GM23338 (cell line): ENCODE measurements at regions not wholly inside any gene's neighbourhood (a gene's known extent, or its start where the extent isn't known, plus 50 kb on each side); places are given as distances from the start of the nearest gene placed in this dataset.

Experiments
- ATAC-seq: fragments of 200-7000 bp; cut with Tn5 transposase; 3 replicates; pipeline ENCODE4 v1.9.1; 2020
- DNase-seq: peaks from one replicate; pipeline ENCODE4 v3.0.0-alpha.2; 2015; ENCODE audit warnings: low spot score
- H2AFZ ChIP-seq: fragments of 200-600 bp; sonication (generic); 2 replicates; pipeline ENCODE4 v1.8.0; 2016; ENCODE audit warnings: antibody characterized with exemption, mild to moderate bottlenecking, moderate library complexity
- H3F3A ChIP-seq: fragments of 200-600 bp; sonication (generic); replicated peaks from 2 replicates; pipeline ENCODE4 v1.8.0; 2017; ENCODE audit warnings: antibody characterized with exemption, mixed run types, low read depth
- H3K27ac ChIP-seq: fragments of 200-600 bp; sonication (generic); 2 replicates; pipeline ENCODE4 v1.6.1; 2016; ENCODE audit warnings: low read depth
- H3K27me3 ChIP-seq: fragments of 200-600 bp; sonication (generic); 2 replicates; pipeline ENCODE4 v1.8.0; 2016; ENCODE audit warnings: mild to moderate bottlenecking, mixed run types, moderate library complexity; ENCODE audit not compliant: insufficient read depth
- H3K36me3 ChIP-seq: fragments of 200-600 bp; sonication (generic); 2 replicates; pipeline ENCODE4 v1.8.0; 2016; ENCODE audit warnings: mild to moderate bottlenecking; ENCODE audit not compliant: insufficient read depth
- H3K4me1 ChIP-seq: fragments of 200-600 bp; sonication (generic); 2 replicates; pipeline ENCODE4 v1.8.0; 2016; ENCODE audit warnings: mild to moderate bottlenecking, moderate library complexity; ENCODE audit not compliant: insufficient read depth
- H3K4me2 ChIP-seq: fragments of 200-600 bp; sonication (generic); 2 replicates; pipeline ENCODE4 v1.7.1; 2017; ENCODE audit warnings: mixed run types
- H3K4me3 ChIP-seq: fragments of 200-600 bp; sonication (generic); 2 replicates; pipeline ENCODE4 v1.6.1; 2016; ENCODE audit warnings: mixed run types
- H3K79me2 ChIP-seq: fragments of 200-600 bp; sonication (generic); replicated peaks from 2 replicates; pipeline ENCODE4 v1.8.0; 2017; ENCODE audit warnings: mild to moderate bottlenecking; ENCODE audit not compliant: insufficient read depth
- H3K9me2 ChIP-seq: fragments of 200-600 bp; sonication (generic); 2 replicates; pipeline ENCODE4 v1.8.0; 2017; ENCODE audit not compliant: insufficient read depth
- H4K20me1 ChIP-seq: fragments of 200-600 bp; sonication (generic); replicated peaks from 2 replicates; pipeline ENCODE4 v1.8.0; 2017; ENCODE audit warnings: mild to moderate bottlenecking; ENCODE audit not compliant: insufficient read depth
- H3K27ac Mint-ChIP-seq: 2 replicates; pipeline ENCODE4 v1.8.0; 2020; ENCODE audit warnings: inconsistent platforms, mild to moderate bottlenecking, moderate library complexity, mixed read lengths
- H3K27me3 Mint-ChIP-seq: 3 replicates; pipeline ENCODE4 v1.8.0; 2022; ENCODE audit warnings: low read depth, mild to moderate bottlenecking, moderate library complexity, mixed read lengths, inconsistent platforms; ENCODE audit not compliant: insufficient read depth, poor library complexity
- H3K36me3 Mint-ChIP-seq: 3 replicates; pipeline ENCODE4 v1.8.0; 2021; ENCODE audit warnings: low read depth, mild to moderate bottlenecking, inconsistent platforms, moderate library complexity, mixed read lengths
- H3K4me1 Mint-ChIP-seq: 3 replicates; pipeline ENCODE4 v1.8.0; 2020; ENCODE audit warnings: mild to moderate bottlenecking, inconsistent platforms, mixed read lengths
- H3K4me3 Mint-ChIP-seq: 3 replicates; pipeline ENCODE4 v1.8.0; 2021; ENCODE audit warnings: moderate library complexity, mild to moderate bottlenecking, inconsistent platforms, mixed read lengths
- H3K9me3 Mint-ChIP-seq: 3 replicates; pipeline ENCODE4 v1.8.0; 2020; ENCODE audit warnings: moderate library complexity, mild to moderate bottlenecking, inconsistent platforms, mixed read lengths
- EZH2phosphoT487 ChIP-seq: fragments of 200-600 bp; sonication (generic); IDR thresholded peaks from one replicate; pipeline ENCODE4 v1.8.1; 2018; ENCODE audit warnings: antibody characterized with exemption; ENCODE audit not compliant: unreplicated experiment
- NANOG ChIP-seq: IDR thresholded peaks from 2 replicates; pipeline ENCODE4 v1.6.1; 2016; ENCODE audit warnings: antibody characterized with exemption, borderline replicate concordance
- POLR2AphosphoS5 ChIP-seq: IDR thresholded peaks from 2 replicates; pipeline ENCODE4 v1.6.1; 2016; ENCODE audit warnings: antibody characterized with exemption, low read depth
- REST ChIP-seq: IDR thresholded peaks from one replicate; pipeline ENCODE4 v1.6.1; 2018; ENCODE audit warnings: antibody characterized with exemption; ENCODE audit not compliant: unreplicated experiment
- STAT1 ChIP-seq: IDR thresholded peaks from one replicate; pipeline ENCODE4 v1.6.1; 2016; ENCODE audit warnings: antibody characterized with exemption; ENCODE audit not compliant: unreplicated experiment
- ZNF114 ChIP-seq: fragments of 250-450 bp; sonication (Bioruptor Pico); IDR thresholded peaks from 2 replicates; pipeline ENCODE4 v1.5.0; 2020; ENCODE audit warnings: mild to moderate bottlenecking, moderate library complexity
- ZNF462 ChIP-seq: fragments of 250-450 bp; sonication (Bioruptor Pico); IDR thresholded peaks from 2 replicates; pipeline ENCODE4 v1.5.0; 2020; ENCODE audit warnings: mild to moderate bottlenecking, moderate library complexity

- no peak for TF ChIP-seq ZNF462 (CRISPR knock-in tag)
- no peak for TF ChIP-seq REST
- TF ChIP-seq ZNF114 (CRISPR knock-in tag), result no peak
- no peak for TF ChIP-seq EZH2phosphoT487
- TF ChIP-seq STAT1, result no peak
Measured at GRCh38 chr5:68046445-68046844, 169.1 kb upstream of the PIK3R1 start (continued).

GRCh38 chr5:68041293-68041692 lies 174.3 kb upstream of the PIK3R1 start:
- Mint-ChIP-seq H3K9me3 (peaks cover 5% of the 10 kb centered on the region), H3K27me3 (no peaks in the 10 kb centered on the region), H3K36me3 (peaks cover 12% of the 10 kb centered on the region; the same call in 2 of the 3 replicates), H3K4me3 (no peak overlapping the region), H3K27ac (no peak overlapping the region), H3K4me1 (peaks cover 6% of the 10 kb centered on the region; the same call in 2 of the 3 replicates)
- Histone ChIP-seq H3K4me2 (0 out of 2 replicates have a peak overlapping the region, but pooled peaks have one; percentile 22), H2AFZ (no peak overlapping the region), H3K27ac (no peak overlapping the region), H3F3A (no peaks in the 10 kb centered on the region), H3K79me2 (no peaks in the 10 kb centered on the region), H3K4me3 (no peak overlapping the region), H3K27me3 (no peaks in the 10 kb centered on the region), H3K4me1 (peaks cover 12% of the 10 kb centered on the region), H3K9me2 (0 out of 2 replicates have a peak, but pooled peaks cover 14% of the 10 kb centered on the region), H4K20me1 (no peaks in the 10 kb centered on the region), H3K36me3 (no peaks in the 10 kb centered on the region)
- no peak for DNase-seq
- no peak for ATAC-seq
- TF ChIP-seq NANOG (no peak), POLR2AphosphoS5 (no peak), ZNF462 (CRISPR knock-in tag) (no peak)
